ENCODE measurements at regions not wholly inside any gene's neighbourhood (a gene's known extent, or its start where the extent isn't known, plus 50 kb on each side); places are given as distances from the start of the nearest gene placed in this dataset.

DNA sequence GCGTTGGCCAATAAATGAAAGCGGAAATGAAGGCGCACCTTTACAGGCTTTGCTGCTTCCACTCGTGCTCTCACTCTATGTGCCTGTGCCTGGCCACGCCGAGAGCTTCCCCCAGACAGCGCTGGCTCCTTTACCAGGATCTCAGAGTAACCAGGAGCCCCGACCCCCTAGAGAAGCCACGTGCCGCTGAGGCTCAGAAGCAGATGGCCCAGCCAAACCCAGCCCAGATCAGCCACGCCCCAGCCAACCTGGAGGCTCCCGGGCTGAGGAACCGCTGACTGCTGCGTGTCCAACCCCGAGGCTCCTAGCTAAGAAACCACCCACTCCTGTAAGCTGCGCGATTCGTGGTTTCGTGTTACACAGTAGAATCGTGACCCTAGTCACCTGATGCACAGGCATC is 199.3 kb downstream of the NCK2 start:
- Histone ChIP-seq H3K4me1 (peaks cover 0 to 3% of the 10 kb centered on the region in 2 donors), H3K27ac (no peak overlapping the region), H3K36me3 (no peaks in the 10 kb centered on the region), H3K4me3 (no peak overlapping the region), H3K9me3 (no peaks in the 10 kb centered on the region), H3K27me3 (no peaks in the 10 kb centered on the region)
- no peak for DNase-seq (ENCODE audit: low spot score in 2 of 2)
- intact Hi-C loops (cut with DNase I; ENCODE audit: low total_unique reads): no loop called here
- TF ChIP-seq CTCF (IDR thresholded peaks at IDR 0.05): no peak
